ENCODE measurements at regions not wholly inside any gene's neighbourhood (a gene's known extent, or its start where the extent isn't known, plus 50 kb on each side); places are given as distances from the start of the nearest gene placed in this dataset.

GRCh38 chr18:47390410-47391024 is 139.1 kb upstream of the SKOR2 start:
- TF ChIP-seq EP300 (IDR thresholded peaks at IDR 0.05) (no peak), RAD21 (conservative IDR thresholded peaks at IDR 0.05 in 1 of 2, IDR thresholded peaks at IDR 0.05 in 1 of 2) (no peak), ZNF302 (CRISPR knock-in tag; IDR thresholded peaks at IDR 0.05) (no peak), POLR2A (IDR thresholded peaks at IDR 0.05; ENCODE audit: low read length) (no peak), RNF2 (IDR thresholded peaks at IDR 0.05; ENCODE audit: borderline replicate concordance, low read depth) (no peak), HOXB13 (CRISPR knock-in tag; IDR thresholded peaks at IDR 0.05; ENCODE audit: low read depth) (no peak), MAFK (IDR thresholded peaks at IDR 0.05; ENCODE audit: partially characterized antibody) (no peak), HMGXB4 (CRISPR knock-in tag; IDR thresholded peaks at IDR 0.05; ENCODE audit: borderline replicate concordance) (no peak), CEBPB (IDR thresholded peaks at IDR 0.05) (no peak), KDM1A (IDR thresholded peaks at IDR 0.05; ENCODE audit: low read depth) (no peak)
- TF ChIP-seq, protein P1, sequence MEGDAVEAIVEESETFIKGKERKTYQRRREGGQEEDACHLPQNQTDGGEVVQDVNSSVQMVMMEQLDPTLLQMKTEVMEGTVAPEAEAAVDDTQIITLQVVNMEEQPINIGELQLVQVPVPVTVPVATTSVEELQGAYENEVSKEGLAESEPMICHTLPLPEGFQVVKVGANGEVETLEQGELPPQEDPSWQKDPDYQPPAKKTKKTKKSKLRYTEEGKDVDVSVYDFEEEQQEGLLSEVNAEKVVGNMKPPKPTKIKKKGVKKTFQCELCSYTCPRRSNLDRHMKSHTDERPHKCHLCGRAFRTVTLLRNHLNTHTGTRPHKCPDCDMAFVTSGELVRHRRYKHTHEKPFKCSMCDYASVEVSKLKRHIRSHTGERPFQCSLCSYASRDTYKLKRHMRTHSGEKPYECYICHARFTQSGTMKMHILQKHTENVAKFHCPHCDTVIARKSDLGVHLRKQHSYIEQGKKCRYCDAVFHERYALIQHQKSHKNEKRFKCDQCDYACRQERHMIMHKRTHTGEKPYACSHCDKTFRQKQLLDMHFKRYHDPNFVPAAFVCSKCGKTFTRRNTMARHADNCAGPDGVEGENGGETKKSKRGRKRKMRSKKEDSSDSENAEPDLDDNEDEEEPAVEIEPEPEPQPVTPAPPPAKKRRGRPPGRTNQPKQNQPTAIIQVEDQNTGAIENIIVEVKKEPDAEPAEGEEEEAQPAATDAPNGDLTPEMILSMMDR (IDR thresholded peaks at IDR 0.05) = no peak
- TF ChIP-seq, protein P2, sequence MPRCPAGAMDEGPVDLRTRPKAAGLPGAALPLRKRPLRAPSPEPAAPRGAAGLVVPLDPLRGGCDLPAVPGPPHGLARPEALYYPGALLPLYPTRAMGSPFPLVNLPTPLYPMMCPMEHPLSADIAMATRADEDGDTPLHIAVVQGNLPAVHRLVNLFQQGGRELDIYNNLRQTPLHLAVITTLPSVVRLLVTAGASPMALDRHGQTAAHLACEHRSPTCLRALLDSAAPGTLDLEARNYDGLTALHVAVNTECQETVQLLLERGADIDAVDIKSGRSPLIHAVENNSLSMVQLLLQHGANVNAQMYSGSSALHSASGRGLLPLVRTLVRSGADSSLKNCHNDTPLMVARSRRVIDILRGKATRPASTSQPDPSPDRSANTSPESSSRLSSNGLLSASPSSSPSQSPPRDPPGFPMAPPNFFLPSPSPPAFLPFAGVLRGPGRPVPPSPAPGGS (IDR thresholded peaks at IDR 0.05) = no peak

All from A549 (cell line).